ENCODE measurements at regions not wholly inside any gene's neighbourhood (a gene's known extent, or its start where the extent isn't known, plus 50 kb on each side); places are given as distances from the start of the nearest gene placed in this dataset.

- DNase-seq, result no peak
- Histone ChIP-seq H3K27me3 (ENCODE audit: control insufficient read depth in 1 of 2, insufficient read depth in 2 of 2, low read length in 1 of 2) (no peaks in the 10 kb centered on the region), H3K4me3 (ENCODE audit: low read length in 2 of 2) (no peak overlapping the region), H3K27ac (ENCODE audit: low read depth in 1 of 2, low read length in 2 of 2) (no peak overlapping the region), H3K36me3 (ENCODE audit: control insufficient read depth in 1 of 2, insufficient read depth in 2 of 2, low read length in 1 of 2) (no peaks in the 10 kb centered on the region), H3K4me1 (ENCODE audit: control insufficient read depth in 1 of 2, insufficient read depth in 2 of 2, low read length in 2 of 2) (no peaks in the 10 kb centered on the region), H3K9me3 (ENCODE audit: control insufficient read depth, low read length) (peaks cover 9% of the 10 kb centered on the region)
- 10 to 12% methylated on average over 7 of the region's 7 CpGs for WGBS, 2 donors
- intact Hi-C loops (cut with DNase I), result no loop called here
- no peak for ATAC-seq (ENCODE audit: low FRiP score)
Observed at GRCh38 chr5:176711883-176712282, 64.6 kb downstream of the TSPAN17 start.

GRCh38 chr5:176712546-176713304 lies 65.4 kb downstream of the TSPAN17 start:
- DNase-seq, result no peak
- Histone ChIP-seq H3K36me3 (ENCODE audit: control insufficient read depth in 1 of 2, insufficient read depth in 2 of 2, low read length in 1 of 2) (no peaks in the 10 kb centered on the region), H3K9me3 (ENCODE audit: control insufficient read depth, low read length) (peaks cover 9% of the 10 kb centered on the region), H3K27me3 (ENCODE audit: control insufficient read depth in 1 of 2, insufficient read depth in 2 of 2, low read length in 1 of 2) (no peaks in the 10 kb centered on the region), H3K4me3 (ENCODE audit: low read length in 2 of 2) (no peak overlapping the region), H3K27ac (ENCODE audit: low read depth in 1 of 2, low read length in 2 of 2) (no peak overlapping the region), H3K4me1 (ENCODE audit: control insufficient read depth in 1 of 2, insufficient read depth in 2 of 2, low read length in 2 of 2) (no peaks in the 10 kb centered on the region)
- intact Hi-C loops (cut with DNase I), result no loop called here
- no peak for ATAC-seq (ENCODE audit: low FRiP score)
- WGBS, 2 donors, result 19 to 27% methylated on average over 17 of the region's 17 CpGs

GRCh38 chr5:176713409-176713808 lies 66.1 kb downstream of the TSPAN17 start:
- no peaks in the 10 kb centered on the region for H3K27me3 ChIP-seq (ENCODE audit: control insufficient read depth in 1 of 2, insufficient read depth in 2 of 2, low read length in 1 of 2)
- no peaks in the 10 kb centered on the region for H3K4me1 ChIP-seq (ENCODE audit: control insufficient read depth in 1 of 2, insufficient read depth in 2 of 2, low read length in 2 of 2)
- ATAC-seq (ENCODE audit: low FRiP score) (no peak), DNase-seq (no peak)
- 76 to 82% methylated on average over 6 of the region's 6 CpGs for WGBS, 2 donors
- intact Hi-C loops (cut with DNase I), result no loop called here
- H3K27ac ChIP-seq (ENCODE audit: low read depth in 1 of 2, low read length in 2 of 2), result no peak overlapping the region
- H3K4me3 ChIP-seq (ENCODE audit: low read length in 2 of 2), result no peak overlapping the region
- peaks cover 9% of the 10 kb centered on the region for H3K9me3 ChIP-seq (ENCODE audit: control insufficient read depth, low read length)
- H3K36me3 ChIP-seq (ENCODE audit: control insufficient read depth in 1 of 2, insufficient read depth in 2 of 2, low read length in 1 of 2), result no peaks in the 10 kb centered on the region

GRCh38 chr5:176714067-176714466 lies 66.8 kb downstream of the TSPAN17 start:
- intact Hi-C loops (cut with DNase I), result no loop called here
- Histone ChIP-seq H3K27me3 (ENCODE audit: control insufficient read depth in 1 of 2, insufficient read depth in 2 of 2, low read length in 1 of 2) (no peaks in the 10 kb centered on the region), H3K9me3 (ENCODE audit: control insufficient read depth, low read length) (peaks cover 9% of the 10 kb centered on the region), H3K36me3 (ENCODE audit: control insufficient read depth in 1 of 2, insufficient read depth in 2 of 2, low read length in 1 of 2) (no peaks in the 10 kb centered on the region), H3K27ac (ENCODE audit: low read depth in 1 of 2, low read length in 2 of 2) (no peak overlapping the region), H3K4me1 (ENCODE audit: control insufficient read depth in 1 of 2, insufficient read depth in 2 of 2, low read length in 2 of 2) (no peaks in the 10 kb centered on the region), H3K4me3 (ENCODE audit: low read length in 2 of 2) (no peak overlapping the region)
- no peak for DNase-seq
- ATAC-seq (ENCODE audit: low FRiP score), result no peak
- 85 to 90% methylated on average over 4 of the region's 4 CpGs for WGBS, 2 donors

- intact Hi-C loops (cut with DNase I), result no loop called here
- no peaks in the 10 kb centered on the region for H3K36me3 ChIP-seq (ENCODE audit: control insufficient read depth in 1 of 2, insufficient read depth in 2 of 2, low read length in 1 of 2)
- no peak overlapping the region for H3K27ac ChIP-seq (ENCODE audit: low read depth in 1 of 2, low read length in 2 of 2)
- no peaks in the 10 kb centered on the region for H3K4me1 ChIP-seq (ENCODE audit: control insufficient read depth in 1 of 2, insufficient read depth in 2 of 2, low read length in 2 of 2)
- no peaks in the 10 kb centered on the region for H3K27me3 ChIP-seq (ENCODE audit: control insufficient read depth in 1 of 2, insufficient read depth in 2 of 2, low read length in 1 of 2)
- peaks cover 9% of the 10 kb centered on the region for H3K9me3 ChIP-seq (ENCODE audit: control insufficient read depth, low read length)
- no peak for ATAC-seq (ENCODE audit: low FRiP score)
- no peak overlapping the region for H3K4me3 ChIP-seq (ENCODE audit: low read length in 2 of 2)
- WGBS, 2 donors, result 43 to 52% methylated on average over 4 of the region's 4 CpGs
- DNase-seq, result no peak
Observed at GRCh38 chr5:176716320-176716719, 69.0 kb downstream of the TSPAN17 start.

GRCh38 chr5:176719113-176719739 lies 71.9 kb downstream of the TSPAN17 start:
- Histone ChIP-seq H3K4me3 (ENCODE audit: low read length in 2 of 2) (no peak overlapping the region), H3K27ac (ENCODE audit: low read depth in 1 of 2, low read length in 2 of 2) (no peak overlapping the region), H3K36me3 (ENCODE audit: control insufficient read depth in 1 of 2, insufficient read depth in 2 of 2, low read length in 1 of 2) (no peaks in the 10 kb centered on the region), H3K4me1 (ENCODE audit: control insufficient read depth in 1 of 2, insufficient read depth in 2 of 2, low read length in 2 of 2) (no peaks in the 10 kb centered on the region), H3K9me3 (ENCODE audit: control insufficient read depth, low read length) (peaks cover 2% of the 10 kb centered on the region), H3K27me3 (ENCODE audit: control insufficient read depth in 1 of 2, insufficient read depth in 2 of 2, low read length in 1 of 2) (no peaks in the 10 kb centered on the region)
- intact Hi-C loops (cut with DNase I), result no loop called here
- no peak for ATAC-seq (ENCODE audit: low FRiP score)
- DNase-seq, result no peak
- 28 to 37% methylated on average over 14 of the region's 14 CpGs for WGBS, 2 donors

GRCh38 chr5:176721509-176721908 lies 74.2 kb downstream of the TSPAN17 start:
- H3K27ac ChIP-seq (ENCODE audit: low read depth in 1 of 2, low read length in 2 of 2), result no peak overlapping the region
- no peaks in the 10 kb centered on the region for H3K9me3 ChIP-seq (ENCODE audit: control insufficient read depth, low read length)
- H3K27me3 ChIP-seq (ENCODE audit: control insufficient read depth in 1 of 2, insufficient read depth in 2 of 2, low read length in 1 of 2), result no peaks in the 10 kb centered on the region
- no peaks in the 10 kb centered on the region for H3K36me3 ChIP-seq (ENCODE audit: control insufficient read depth in 1 of 2, insufficient read depth in 2 of 2, low read length in 1 of 2)
- intact Hi-C loops (cut with DNase I), result no loop called here
- DNase-seq, result no peak
- H3K4me3 ChIP-seq (ENCODE audit: low read length in 2 of 2), result no peak overlapping the region
- 75 to 77% methylated on average over 10 of the region's 10 CpGs for WGBS, 2 donors
- H3K4me1 ChIP-seq (ENCODE audit: control insufficient read depth in 1 of 2, insufficient read depth in 2 of 2, low read length in 2 of 2), result no peaks in the 10 kb centered on the region
- no peak for ATAC-seq (ENCODE audit: low FRiP score)

GRCh38 chr5:176722757-176723156 lies 75.5 kb downstream of the TSPAN17 start:
- intact Hi-C loops (cut with DNase I), result no loop called here
- no peak for DNase-seq
- Histone ChIP-seq H3K9me3 (ENCODE audit: control insufficient read depth, low read length) (no peaks in the 10 kb centered on the region), H3K27ac (ENCODE audit: low read depth in 1 of 2, low read length in 2 of 2) (no peak overlapping the region), H3K4me3 (ENCODE audit: low read length in 2 of 2) (no peak overlapping the region), H3K36me3 (ENCODE audit: control insufficient read depth in 1 of 2, insufficient read depth in 2 of 2, low read length in 1 of 2) (no peaks in the 10 kb centered on the region), H3K4me1 (ENCODE audit: control insufficient read depth in 1 of 2, insufficient read depth in 2 of 2, low read length in 2 of 2) (no peaks in the 10 kb centered on the region), H3K27me3 (ENCODE audit: control insufficient read depth in 1 of 2, insufficient read depth in 2 of 2, low read length in 1 of 2) (no peaks in the 10 kb centered on the region)
- WGBS, 2 donors, result 36 to 37% methylated on average over 10 of the region's 10 CpGs
- no peak for ATAC-seq (ENCODE audit: low FRiP score)

- Histone ChIP-seq H3K4me3 (ENCODE audit: low read length in 2 of 2) (no peak overlapping the region), H3K36me3 (ENCODE audit: control insufficient read depth in 1 of 2, insufficient read depth in 2 of 2, low read length in 1 of 2) (no peaks in the 10 kb centered on the region), H3K9me3 (ENCODE audit: control insufficient read depth, low read length) (no peaks in the 10 kb centered on the region), H3K27ac (ENCODE audit: low read depth in 1 of 2, low read length in 2 of 2) (no peak overlapping the region), H3K4me1 (ENCODE audit: control insufficient read depth in 1 of 2, insufficient read depth in 2 of 2, low read length in 2 of 2) (no peaks in the 10 kb centered on the region), H3K27me3 (ENCODE audit: control insufficient read depth in 1 of 2, insufficient read depth in 2 of 2, low read length in 1 of 2) (no peaks in the 10 kb centered on the region)
- intact Hi-C loops (cut with DNase I), result no loop called here
- DNase-seq (no peak), ATAC-seq (ENCODE audit: low FRiP score) (no peak)
- 63 to 70% methylated on average over 3 of the region's 3 CpGs for WGBS, 2 donors
Observed at GRCh38 chr5:176723440-176723839, 76.2 kb downstream of the TSPAN17 start.

Data from aorta (tissue), 5 donors.